ENCODE measurements at regions not wholly inside any gene's neighbourhood (a gene's known extent, or its start where the extent isn't known, plus 50 kb on each side); places are given as distances from the start of the nearest gene placed in this dataset.

GRCh38 chr2:21792571-21792970 lies 668.8 kb downstream of the TDRD15 start:
- no peak for ATAC-seq
- DNase-seq, result no peak
- H3K36me3 Mint-ChIP-seq (ENCODE audit: low read depth), result no peaks in the 10 kb centered on the region
- no peaks in the 10 kb centered on the region for H3K9me3 ChIP-seq (ENCODE audit: control insufficient read depth, low read length, poor library complexity, severe bottlenecking)
- no peak overlapping the region for H3K27ac Mint-ChIP-seq
- H3K4me1 Mint-ChIP-seq, result no peaks in the 10 kb centered on the region
- no peak overlapping the region for H3K4me3 Mint-ChIP-seq
- H3K27me3 Mint-ChIP-seq, result no peaks in the 10 kb centered on the region

- no peak for ATAC-seq
- H3K4me1 Mint-ChIP-seq, result no peaks in the 10 kb centered on the region
- no peak overlapping the region for H3K4me3 Mint-ChIP-seq
Observed at GRCh38 chr2:21793461-21793860, 669.7 kb downstream of the TDRD15 start.

GRCh38 chr2:21794611-21795010 lies 670.8 kb downstream of the TDRD15 start:
- no peaks in the 10 kb centered on the region for H3K4me1 Mint-ChIP-seq
- no peaks in the 10 kb centered on the region for H3K27me3 Mint-ChIP-seq
- no peaks in the 10 kb centered on the region for H3K9me3 ChIP-seq (ENCODE audit: control insufficient read depth, low read length, poor library complexity, severe bottlenecking)
- H3K4me3 Mint-ChIP-seq, result no peak overlapping the region
- DNase-seq, result no peak
- no peak for ATAC-seq
- H3K36me3 Mint-ChIP-seq (ENCODE audit: low read depth), result no peaks in the 10 kb centered on the region
- no peak overlapping the region for H3K27ac Mint-ChIP-seq

More at GRCh38 chr2:21793461-21793860, 669.7 kb downstream of the TDRD15 start:
- H3K9me3 ChIP-seq (ENCODE audit: control insufficient read depth, low read length, poor library complexity, severe bottlenecking), result no peaks in the 10 kb centered on the region
- Mint-ChIP-seq H3K27ac (no peak overlapping the region), H3K27me3 (no peaks in the 10 kb centered on the region), H3K36me3 (ENCODE audit: low read depth) (no peaks in the 10 kb centered on the region)
- no peak for DNase-seq

GRCh38 chr2:21800356-21800755 lies 676.6 kb downstream of the TDRD15 start:
- ATAC-seq, result no peak
- no peaks in the 10 kb centered on the region for H3K9me3 ChIP-seq (ENCODE audit: control insufficient read depth, low read length, poor library complexity, severe bottlenecking)
- Mint-ChIP-seq H3K36me3 (ENCODE audit: low read depth) (no peaks in the 10 kb centered on the region), H3K4me3 (no peak overlapping the region), H3K27ac (no peak overlapping the region), H3K4me1 (no peaks in the 10 kb centered on the region), H3K27me3 (no peaks in the 10 kb centered on the region)
- no peak for DNase-seq

GRCh38 chr2:21803550-21803949 lies 679.8 kb downstream of the TDRD15 start:
- Mint-ChIP-seq H3K27ac (no peak overlapping the region), H3K4me1 (no peaks in the 10 kb centered on the region), H3K36me3 (ENCODE audit: low read depth) (no peaks in the 10 kb centered on the region), H3K4me3 (no peak overlapping the region), H3K27me3 (no peaks in the 10 kb centered on the region)
- H3K9me3 ChIP-seq (ENCODE audit: control insufficient read depth, low read length, poor library complexity, severe bottlenecking), result no peaks in the 10 kb centered on the region
- no peak for ATAC-seq
- DNase-seq, result no peak

- ATAC-seq (no peak), DNase-seq (no peak)
- H3K4me3 Mint-ChIP-seq, result no peak overlapping the region
- no peaks in the 10 kb centered on the region for H3K36me3 Mint-ChIP-seq (ENCODE audit: low read depth)
- no peaks in the 10 kb centered on the region for H3K9me3 ChIP-seq (ENCODE audit: control insufficient read depth, low read length, poor library complexity, severe bottlenecking)
- H3K27me3 Mint-ChIP-seq, result no peaks in the 10 kb centered on the region
- no peaks in the 10 kb centered on the region for H3K4me1 Mint-ChIP-seq
- H3K27ac Mint-ChIP-seq, result no peak overlapping the region
Observed at GRCh38 chr2:21804151-21804550, 680.4 kb downstream of the TDRD15 start.

- no peak overlapping the region for H3K4me3 Mint-ChIP-seq
- no peaks in the 10 kb centered on the region for H3K27me3 Mint-ChIP-seq
- no peak overlapping the region for H3K27ac Mint-ChIP-seq
- H3K4me1 Mint-ChIP-seq, result no peaks in the 10 kb centered on the region
- DNase-seq, result no peak
- H3K9me3 ChIP-seq (ENCODE audit: control insufficient read depth, low read length, poor library complexity, severe bottlenecking), result no peaks in the 10 kb centered on the region
- no peak for ATAC-seq
- H3K36me3 Mint-ChIP-seq (ENCODE audit: low read depth), result no peaks in the 10 kb centered on the region
Observed at GRCh38 chr2:21811541-21811940, 687.8 kb downstream of the TDRD15 start.

- no peaks in the 10 kb centered on the region for H3K9me3 ChIP-seq (ENCODE audit: control insufficient read depth, low read length, poor library complexity, severe bottlenecking)
- Mint-ChIP-seq H3K4me1 (no peaks in the 10 kb centered on the region), H3K36me3 (ENCODE audit: low read depth) (no peaks in the 10 kb centered on the region), H3K27ac (no peak overlapping the region), H3K27me3 (no peaks in the 10 kb centered on the region), H3K4me3 (no peak overlapping the region)
- ATAC-seq (no peak), DNase-seq (no peak)
Observed at GRCh38 chr2:21812766-21813165, 689.0 kb downstream of the TDRD15 start.

GRCh38 chr2:21814588-21815149 lies 690.9 kb downstream of the TDRD15 start:
- Mint-ChIP-seq H3K27ac (no peak overlapping the region), H3K36me3 (ENCODE audit: low read depth) (no peaks in the 10 kb centered on the region)
- ATAC-seq, result no peak

GRCh38 chr2:21818212-21818795 lies 694.5 kb downstream of the TDRD15 start:
- Mint-ChIP-seq H3K27ac (no peak overlapping the region), H3K27me3 (no peaks in the 10 kb centered on the region), H3K36me3 (ENCODE audit: low read depth) (no peaks in the 10 kb centered on the region), H3K4me1 (no peaks in the 10 kb centered on the region), H3K4me3 (no peak overlapping the region)
- H3K9me3 ChIP-seq (ENCODE audit: control insufficient read depth, low read length, poor library complexity, severe bottlenecking), result no peaks in the 10 kb centered on the region
- no peak for ATAC-seq
- no peak for DNase-seq

More at GRCh38 chr2:21814588-21815149, 690.9 kb downstream of the TDRD15 start:
- H3K27me3 Mint-ChIP-seq, result no peaks in the 10 kb centered on the region
- no peak for DNase-seq
- no peaks in the 10 kb centered on the region for H3K4me1 Mint-ChIP-seq
- H3K4me3 Mint-ChIP-seq, result no peak overlapping the region
- no peaks in the 10 kb centered on the region for H3K9me3 ChIP-seq (ENCODE audit: control insufficient read depth, low read length, poor library complexity, severe bottlenecking)

- ATAC-seq, result no peak
- Mint-ChIP-seq H3K4me3 (no peak overlapping the region), H3K36me3 (ENCODE audit: low read depth) (no peaks in the 10 kb centered on the region)
Observed at GRCh38 chr2:21819454-21819853, 695.7 kb downstream of the TDRD15 start.

GRCh38 chr2:21820271-21820670 lies 696.5 kb downstream of the TDRD15 start:
- Mint-ChIP-seq H3K4me3 (no peak overlapping the region), H3K36me3 (ENCODE audit: low read depth) (no peaks in the 10 kb centered on the region), H3K27ac (no peak overlapping the region), H3K27me3 (no peaks in the 10 kb centered on the region), H3K4me1 (no peaks in the 10 kb centered on the region)
- ATAC-seq, result no peak
- DNase-seq, result no peak
- no peaks in the 10 kb centered on the region for H3K9me3 ChIP-seq (ENCODE audit: control insufficient read depth, low read length, poor library complexity, severe bottlenecking)

More at GRCh38 chr2:21819454-21819853, 695.7 kb downstream of the TDRD15 start:
- no peaks in the 10 kb centered on the region for H3K4me1 Mint-ChIP-seq
- no peaks in the 10 kb centered on the region for H3K9me3 ChIP-seq (ENCODE audit: control insufficient read depth, low read length, poor library complexity, severe bottlenecking)
- H3K27me3 Mint-ChIP-seq, result no peaks in the 10 kb centered on the region
- DNase-seq, result no peak
- no peak overlapping the region for H3K27ac Mint-ChIP-seq

- no peak overlapping the region for H3K27ac Mint-ChIP-seq
- no peaks in the 10 kb centered on the region for H3K27me3 Mint-ChIP-seq
- ATAC-seq (no peak), DNase-seq (no peak)
- H3K4me3 Mint-ChIP-seq, result no peak overlapping the region
- H3K36me3 Mint-ChIP-seq (ENCODE audit: low read depth), result no peaks in the 10 kb centered on the region
- H3K9me3 ChIP-seq (ENCODE audit: control insufficient read depth, low read length, poor library complexity, severe bottlenecking), result no peaks in the 10 kb centered on the region
- no peaks in the 10 kb centered on the region for H3K4me1 Mint-ChIP-seq
Observed at GRCh38 chr2:21821672-21822227, 698.0 kb downstream of the TDRD15 start.

- Mint-ChIP-seq H3K4me3 (no peak overlapping the region), H3K27ac (no peak overlapping the region), H3K36me3 (ENCODE audit: low read depth) (no peaks in the 10 kb centered on the region), H3K4me1 (no peaks in the 10 kb centered on the region), H3K27me3 (no peaks in the 10 kb centered on the region)
- DNase-seq, result no peak
- ATAC-seq, result no peak
- no peaks in the 10 kb centered on the region for H3K9me3 ChIP-seq (ENCODE audit: control insufficient read depth, low read length, poor library complexity, severe bottlenecking)
Observed at GRCh38 chr2:21822505-21822904, 698.7 kb downstream of the TDRD15 start.
